Mammary epithelial cell (primary cell): ENCODE measurements at regions not wholly inside any gene's neighbourhood (a gene's known extent, or its start where the extent isn't known, plus 50 kb on each side); places are given as distances from the start of the nearest gene placed in this dataset.

Experiments
- EZH2 ChIP-seq: IDR thresholded peaks from 2 replicates; pipeline ENCODE4 v1.6.1; 2012; ENCODE audit warnings: low read length, inconsistent platforms, borderline replicate concordance
- TF ChIP-seq, protein P1 (sequence below), 2 donors: IDR thresholded peaks in 1 of 2; conservative IDR thresholded peaks in 1 of 2; 2 replicates each; pipeline ENCODE4 v1.5.1; 2011 to 2012; ENCODE audit warnings: inconsistent platforms in 2 of 2, low read length in 2 of 2, mild to moderate bottlenecking in 2 of 2, control low read depth in 1 of 2, low read depth in 1 of 2; ENCODE audit not compliant: insufficient read depth in 1 of 2; ENCODE audit errors: extremely low read depth in 1 of 2

DNA sequence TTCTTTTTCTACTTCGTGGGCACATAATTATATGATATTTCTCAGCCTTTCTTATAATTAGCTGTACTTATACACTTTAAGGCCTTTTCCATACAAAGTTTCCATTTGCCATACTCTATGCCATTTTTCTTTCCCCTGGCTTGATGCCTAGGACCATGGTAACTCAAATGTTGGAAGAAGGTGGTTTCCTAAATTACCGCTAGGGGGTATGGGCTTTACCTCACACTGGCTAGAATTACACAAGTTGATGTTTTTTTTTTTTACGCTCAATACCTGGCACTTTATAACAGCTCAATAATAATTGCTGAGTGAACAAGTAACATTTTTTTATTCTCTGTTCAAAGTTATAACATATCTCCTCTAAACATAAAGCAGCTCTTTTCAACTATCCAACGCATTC is 306.8 kb upstream of the LRFN5 start:
- TF ChIP-seq, protein P1, sequence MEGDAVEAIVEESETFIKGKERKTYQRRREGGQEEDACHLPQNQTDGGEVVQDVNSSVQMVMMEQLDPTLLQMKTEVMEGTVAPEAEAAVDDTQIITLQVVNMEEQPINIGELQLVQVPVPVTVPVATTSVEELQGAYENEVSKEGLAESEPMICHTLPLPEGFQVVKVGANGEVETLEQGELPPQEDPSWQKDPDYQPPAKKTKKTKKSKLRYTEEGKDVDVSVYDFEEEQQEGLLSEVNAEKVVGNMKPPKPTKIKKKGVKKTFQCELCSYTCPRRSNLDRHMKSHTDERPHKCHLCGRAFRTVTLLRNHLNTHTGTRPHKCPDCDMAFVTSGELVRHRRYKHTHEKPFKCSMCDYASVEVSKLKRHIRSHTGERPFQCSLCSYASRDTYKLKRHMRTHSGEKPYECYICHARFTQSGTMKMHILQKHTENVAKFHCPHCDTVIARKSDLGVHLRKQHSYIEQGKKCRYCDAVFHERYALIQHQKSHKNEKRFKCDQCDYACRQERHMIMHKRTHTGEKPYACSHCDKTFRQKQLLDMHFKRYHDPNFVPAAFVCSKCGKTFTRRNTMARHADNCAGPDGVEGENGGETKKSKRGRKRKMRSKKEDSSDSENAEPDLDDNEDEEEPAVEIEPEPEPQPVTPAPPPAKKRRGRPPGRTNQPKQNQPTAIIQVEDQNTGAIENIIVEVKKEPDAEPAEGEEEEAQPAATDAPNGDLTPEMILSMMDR (conservative IDR thresholded peaks at IDR 0.05 in 1 of 2, IDR thresholded peaks at IDR 0.05 in 1 of 2; ENCODE audit: extremely low read depth in 1 of 2, insufficient read depth in 1 of 2, low read depth in 1 of 2, low read length in 2 of 2): no peak
- no peak for TF ChIP-seq EZH2
